ENCODE measurements at regions not wholly inside any gene's neighbourhood (a gene's known extent, or its start where the extent isn't known, plus 50 kb on each side); places are given as distances from the start of the nearest gene placed in this dataset.

GRCh38 chr4:23371533-23371932 lies 518.3 kb downstream of the PPARGC1A start:
- H2AFZ ChIP-seq (ENCODE audit: low read depth), result no peak overlapping the region
- H3K9ac ChIP-seq, result no peak overlapping the region
- no peaks in the 10 kb centered on the region for H3K36me3 ChIP-seq (ENCODE audit: insufficient read depth)
- H3K27ac ChIP-seq, result no peak overlapping the region
- H4K20me1 ChIP-seq (ENCODE audit: insufficient read depth), result no peaks in the 10 kb centered on the region
- no peak overlapping the region for H3K4me3 ChIP-seq (IDR thresholded peaks at IDR 0.05; ENCODE audit: insufficient read depth, low read depth, low read length)
- H3K27me3 ChIP-seq (ENCODE audit: insufficient read depth, low read depth), result no peaks in the 10 kb centered on the region
- no peaks in the 10 kb centered on the region for H3K4me1 ChIP-seq (ENCODE audit: low read depth, poor library complexity, severe bottlenecking)
- H3K4me2 ChIP-seq, result no peak overlapping the region
- TF ChIP-seq, protein P1, sequence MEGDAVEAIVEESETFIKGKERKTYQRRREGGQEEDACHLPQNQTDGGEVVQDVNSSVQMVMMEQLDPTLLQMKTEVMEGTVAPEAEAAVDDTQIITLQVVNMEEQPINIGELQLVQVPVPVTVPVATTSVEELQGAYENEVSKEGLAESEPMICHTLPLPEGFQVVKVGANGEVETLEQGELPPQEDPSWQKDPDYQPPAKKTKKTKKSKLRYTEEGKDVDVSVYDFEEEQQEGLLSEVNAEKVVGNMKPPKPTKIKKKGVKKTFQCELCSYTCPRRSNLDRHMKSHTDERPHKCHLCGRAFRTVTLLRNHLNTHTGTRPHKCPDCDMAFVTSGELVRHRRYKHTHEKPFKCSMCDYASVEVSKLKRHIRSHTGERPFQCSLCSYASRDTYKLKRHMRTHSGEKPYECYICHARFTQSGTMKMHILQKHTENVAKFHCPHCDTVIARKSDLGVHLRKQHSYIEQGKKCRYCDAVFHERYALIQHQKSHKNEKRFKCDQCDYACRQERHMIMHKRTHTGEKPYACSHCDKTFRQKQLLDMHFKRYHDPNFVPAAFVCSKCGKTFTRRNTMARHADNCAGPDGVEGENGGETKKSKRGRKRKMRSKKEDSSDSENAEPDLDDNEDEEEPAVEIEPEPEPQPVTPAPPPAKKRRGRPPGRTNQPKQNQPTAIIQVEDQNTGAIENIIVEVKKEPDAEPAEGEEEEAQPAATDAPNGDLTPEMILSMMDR (conservative IDR thresholded peaks at IDR 0.05; ENCODE audit: low read depth, low read length), result no peak
- H3K79me2 ChIP-seq (ENCODE audit: insufficient read depth, low read depth), result no peaks in the 10 kb centered on the region

DNA sequence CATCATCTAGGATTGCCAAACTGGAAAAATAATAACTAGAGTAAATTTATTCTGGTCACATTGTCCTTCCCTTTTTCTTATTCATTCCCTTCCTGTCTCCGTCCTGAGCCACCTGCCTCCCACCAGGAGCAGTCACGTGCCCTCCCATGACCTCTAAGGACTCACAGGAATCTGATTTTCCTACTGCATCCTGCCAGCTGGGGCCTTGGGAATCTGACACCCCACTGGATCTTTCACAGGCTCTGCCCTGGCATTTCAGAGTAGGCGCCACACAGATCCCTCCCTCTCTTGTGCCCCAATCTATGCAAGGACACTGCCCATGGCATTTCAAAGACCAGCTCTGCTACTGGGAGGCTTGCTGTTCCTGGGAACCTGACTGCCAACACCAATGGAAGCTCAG lies 520.5 kb downstream of the PPARGC1A start:
- Histone ChIP-seq H3K79me2 (ENCODE audit: insufficient read depth, low read depth) (no peaks in the 10 kb centered on the region), H4K20me1 (ENCODE audit: insufficient read depth) (no peaks in the 10 kb centered on the region), H3K4me2 (no peak overlapping the region), H3K4me3 (IDR thresholded peaks at IDR 0.05; ENCODE audit: insufficient read depth, low read depth, low read length) (no peak overlapping the region), H3K27me3 (ENCODE audit: insufficient read depth, low read depth) (no peaks in the 10 kb centered on the region), H2AFZ (ENCODE audit: low read depth) (no peak overlapping the region), H3K36me3 (ENCODE audit: insufficient read depth) (no peaks in the 10 kb centered on the region), H3K27ac (no peak overlapping the region), H3K4me1 (ENCODE audit: low read depth, poor library complexity, severe bottlenecking) (no peaks in the 10 kb centered on the region), H3K9ac (no peak overlapping the region)
- TF ChIP-seq, protein P1 (conservative IDR thresholded peaks at IDR 0.05; ENCODE audit: low read depth, low read length), result no peak

- Histone ChIP-seq H4K20me1 (ENCODE audit: insufficient read depth) (no peaks in the 10 kb centered on the region), H3K27ac (no peak overlapping the region), H3K36me3 (ENCODE audit: insufficient read depth) (no peaks in the 10 kb centered on the region), H3K27me3 (ENCODE audit: insufficient read depth, low read depth) (no peaks in the 10 kb centered on the region), H3K9ac (no peak overlapping the region), H2AFZ (ENCODE audit: low read depth) (no peak overlapping the region), H3K4me2 (no peak overlapping the region), H3K4me3 (IDR thresholded peaks at IDR 0.05; ENCODE audit: insufficient read depth, low read depth, low read length) (no peak overlapping the region), H3K4me1 (ENCODE audit: low read depth, poor library complexity, severe bottlenecking) (no peaks in the 10 kb centered on the region), H3K79me2 (ENCODE audit: insufficient read depth, low read depth) (no peaks in the 10 kb centered on the region)
- TF ChIP-seq, protein P1 (conservative IDR thresholded peaks at IDR 0.05; ENCODE audit: low read depth, low read length), result no peak
These were observed 521.7 kb downstream of the PPARGC1A start for GRCh38 chr4:23368081-23368697.

DNA sequence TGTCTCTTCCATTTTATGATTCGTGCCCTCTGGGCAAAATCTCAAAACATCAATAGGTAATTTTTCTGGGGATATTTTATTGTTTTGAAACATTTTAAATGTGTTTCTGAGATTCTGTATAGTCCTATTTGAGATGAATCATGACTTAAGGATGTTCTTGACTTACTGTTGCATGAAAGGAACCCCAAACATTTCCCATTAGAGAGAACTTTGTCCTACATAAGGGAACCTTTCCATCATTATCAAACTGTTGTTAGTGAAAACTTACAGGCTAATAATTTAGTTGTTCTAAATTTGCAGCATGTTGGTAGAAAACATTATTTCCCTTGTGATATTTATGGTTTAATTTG lies 523.3 kb downstream of the PPARGC1A start:
- Histone ChIP-seq H3K79me2 (ENCODE audit: insufficient read depth, low read depth) (no peaks in the 10 kb centered on the region), H3K9ac (no peak overlapping the region), H3K27me3 (ENCODE audit: insufficient read depth, low read depth) (no peaks in the 10 kb centered on the region), H3K36me3 (ENCODE audit: insufficient read depth) (no peaks in the 10 kb centered on the region), H3K27ac (no peak overlapping the region), H4K20me1 (ENCODE audit: insufficient read depth) (no peaks in the 10 kb centered on the region), H3K4me2 (no peak overlapping the region), H2AFZ (ENCODE audit: low read depth) (no peak overlapping the region), H3K4me1 (ENCODE audit: low read depth, poor library complexity, severe bottlenecking) (no peaks in the 10 kb centered on the region), H3K4me3 (IDR thresholded peaks at IDR 0.05; ENCODE audit: insufficient read depth, low read depth, low read length) (no peak overlapping the region)
- TF ChIP-seq, protein P1 (conservative IDR thresholded peaks at IDR 0.05; ENCODE audit: low read depth, low read length), result no peak
